PC-3 (cell line): ENCODE measurements at regions not wholly inside any gene's neighbourhood (a gene's known extent, or its start where the extent isn't known, plus 50 kb on each side); places are given as distances from the start of the nearest gene placed in this dataset.

Source experiments
- CTCF ChIP-seq: fragments of 300-600 bp; sonication (generic); conservative IDR thresholded peaks from 2 replicates; pipeline ENCODE4 v1.5.1; 2017; ENCODE audit warnings: antibody characterized with exemption, low read depth, mild to moderate bottlenecking, low read length
- EZH2 ChIP-seq: fragments of 300-600 bp; sonication (generic); IDR thresholded peaks from one replicate; pipeline ENCODE4 v1.6.1; 2017; ENCODE audit warnings: antibody characterized with exemption, mild to moderate bottlenecking, low read length; ENCODE audit not compliant: unreplicated experiment
- EZH2phosphoT487 ChIP-seq: fragments of 300-600 bp; sonication (generic); IDR thresholded peaks from 2 replicates; pipeline ENCODE4 v1.6.1; 2018; ENCODE audit warnings: mild to moderate bottlenecking, antibody characterized with exemption, low read length, borderline replicate concordance

- TF ChIP-seq EZH2 (no peak), CTCF (no peak), EZH2phosphoT487 (no peak)
These were observed 180.1 kb upstream of the CCDC196 start for GRCh38 chr14:66306101-66306500.
